Middle frontal gyrus (tissue), 1 donor: ENCODE measurements at regions not wholly inside any gene's neighbourhood (a gene's known extent, or its start where the extent isn't known, plus 50 kb on each side); places are given as distances from the start of the nearest gene placed in this dataset.
"Not testable (repeated sequence)": the region's sequence is repeated elsewhere in the genome, so short reads cannot be mapped to it uniquely, and the experiment has no call there.

Source experiments
- DNase-seq: peaks from one replicate; pipeline ENCODE4 v3.0.0-alpha.2; 2015; ENCODE audit warnings: low spot score; ENCODE audit errors: extremely low spot score

DNA sequence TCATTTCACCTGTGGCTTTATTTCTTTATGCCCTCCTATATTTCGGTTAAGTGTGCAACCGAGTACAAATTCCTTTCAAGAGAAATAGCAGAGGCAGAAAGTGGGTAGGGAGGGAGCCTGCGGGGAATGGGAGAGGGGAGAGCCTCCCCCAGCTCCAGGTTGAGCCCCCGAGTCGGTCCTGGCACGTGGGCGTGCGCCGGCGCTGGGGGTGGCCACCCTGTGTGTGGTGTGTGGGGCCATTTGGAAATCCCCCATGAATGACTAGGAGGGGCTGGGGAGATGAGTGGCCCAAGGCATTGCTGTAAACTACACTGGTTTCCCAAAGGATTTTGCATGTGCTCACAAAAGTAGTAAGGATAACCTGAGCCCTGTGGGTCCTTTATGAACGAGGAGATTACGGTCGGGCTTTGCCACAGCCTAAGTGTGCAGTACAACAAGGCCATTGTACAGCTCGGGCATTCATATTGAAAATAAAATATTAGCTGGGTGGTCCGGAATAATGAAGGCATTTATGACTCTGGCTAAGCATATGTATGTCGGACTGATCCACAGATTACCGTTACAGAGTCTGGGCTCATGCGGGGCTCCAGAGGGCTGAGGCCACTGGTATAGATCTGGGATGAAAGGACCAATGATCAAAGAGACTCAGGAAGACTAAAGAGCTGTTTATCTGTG, 84.5 kb upstream of the RALGAPA2 start:
- no peak for DNase-seq

DNA sequence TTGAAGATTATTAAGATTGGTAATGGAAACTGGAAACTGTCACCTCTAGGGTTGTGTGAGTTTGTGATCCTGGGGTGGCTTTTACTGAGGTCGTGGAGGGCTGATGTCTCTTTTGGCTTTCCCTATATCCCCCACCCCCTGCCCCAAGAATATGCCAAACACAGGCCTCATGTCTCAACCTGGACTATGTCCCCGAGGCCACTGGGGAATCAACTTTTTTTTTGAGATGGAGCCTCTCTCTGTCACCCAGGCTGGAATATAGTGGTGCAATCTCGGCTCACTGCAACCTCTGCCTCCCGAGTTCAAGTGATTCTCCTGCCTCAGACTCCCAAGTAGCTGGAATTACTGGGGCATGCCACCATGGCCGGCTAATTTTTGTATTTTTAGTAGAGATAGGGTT, 83.3 kb upstream of the RALGAPA2 start:
- DNase-seq = no peak

DNA sequence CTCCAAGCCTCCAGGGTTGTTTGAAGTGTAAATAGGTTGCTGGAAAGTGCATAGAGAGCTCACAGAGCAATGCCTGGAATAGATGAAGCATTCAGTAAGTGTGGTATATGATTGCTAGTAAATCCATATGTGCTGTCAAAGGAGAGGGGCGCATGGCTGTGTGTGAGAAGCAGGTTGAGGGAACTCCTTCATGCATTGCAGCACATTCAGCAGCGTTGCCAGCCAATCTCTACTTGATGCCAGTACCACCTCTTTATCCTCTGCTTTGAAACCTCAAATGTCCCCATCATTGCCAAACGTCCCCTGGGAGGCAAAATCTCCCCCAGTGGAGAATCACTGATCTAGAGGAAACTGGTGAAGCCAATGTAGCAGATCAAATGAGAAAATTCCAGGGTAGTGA, 82.7 kb upstream of the RALGAPA2 start:
- no peak for DNase-seq

DNA sequence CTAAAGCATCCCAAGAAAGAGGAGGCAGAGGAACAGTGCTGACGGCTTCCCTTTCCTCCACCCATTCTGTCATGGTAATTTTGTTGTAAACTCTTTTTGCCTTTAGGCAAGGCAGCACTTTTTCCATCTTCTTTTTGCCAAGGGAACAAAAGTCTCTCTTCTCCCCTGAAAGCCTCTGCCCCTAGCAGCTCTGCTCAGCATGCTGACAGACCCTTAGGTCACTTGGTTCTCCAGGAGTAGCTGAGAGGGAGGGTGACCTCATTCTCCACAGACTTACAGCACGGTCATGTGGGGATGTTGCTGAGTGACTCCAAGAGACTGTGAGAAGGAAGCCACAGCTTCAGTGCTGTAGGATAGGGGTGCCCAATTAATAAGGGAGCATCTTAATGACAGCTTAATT, 81.1 kb upstream of the RALGAPA2 start:
- no peak for DNase-seq

DNA sequence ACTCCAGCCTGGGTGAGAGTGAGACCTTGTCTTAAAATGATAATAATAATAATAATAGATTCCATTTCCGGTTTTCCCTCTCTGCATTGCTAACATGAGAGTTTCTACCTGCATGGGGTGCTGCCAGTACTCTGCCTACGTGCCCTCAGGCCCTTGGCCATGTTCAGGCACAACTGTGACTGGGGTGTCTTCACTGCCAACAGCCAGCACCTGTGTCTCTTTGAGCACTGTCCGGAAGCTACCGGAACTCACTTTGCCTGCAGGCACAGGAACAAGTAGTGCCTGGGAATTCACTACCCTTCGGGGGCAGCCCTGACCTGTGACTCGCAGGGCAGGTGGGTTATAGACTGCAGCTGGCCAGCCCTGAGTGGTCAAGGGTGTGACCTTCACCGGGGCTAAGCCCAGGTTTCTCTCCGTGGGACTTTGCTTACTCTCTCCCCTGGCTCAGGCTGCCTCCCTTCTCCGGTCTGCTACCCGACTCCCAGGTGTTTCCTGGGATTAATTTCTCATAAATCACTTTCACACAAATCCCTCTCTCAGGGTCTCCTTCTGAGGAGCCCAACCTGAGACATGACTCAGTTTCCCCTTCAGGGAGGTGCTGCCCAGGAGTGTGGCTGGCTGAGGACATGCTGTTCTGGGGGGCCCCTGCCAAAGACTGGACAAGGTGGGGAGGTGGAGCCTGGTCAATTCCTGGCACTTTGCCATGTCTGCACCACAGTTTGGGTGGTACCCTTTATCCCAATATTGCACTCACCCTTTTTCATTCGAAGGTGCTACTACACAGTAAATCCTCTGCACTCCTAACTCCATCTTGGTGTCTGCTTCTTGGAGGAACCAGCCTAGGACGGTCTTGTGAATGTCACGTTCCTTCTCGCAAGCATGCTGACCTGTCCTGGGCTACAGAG, 79.5 kb upstream of the RALGAPA2 start:
- DNase-seq = no peak

DNA sequence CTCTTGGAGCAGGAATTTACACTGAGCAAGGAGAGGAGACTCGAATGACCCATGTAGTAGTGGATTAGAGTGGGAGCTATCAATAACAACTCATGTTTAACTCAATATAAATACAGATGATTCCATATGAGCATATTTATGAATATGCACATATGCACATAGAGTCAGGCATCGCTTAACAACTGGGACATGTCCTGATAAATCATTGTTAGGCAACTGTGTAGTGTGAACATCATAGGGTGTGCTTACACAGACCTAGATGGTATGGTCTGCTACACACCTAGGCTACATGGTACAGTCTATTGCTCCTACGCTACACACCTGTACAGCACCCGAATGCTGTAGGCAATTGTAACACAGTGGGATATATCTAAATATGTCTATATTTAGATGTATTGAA, 75.9 kb upstream of the RALGAPA2 start:
- DNase-seq = no peak

DNA sequence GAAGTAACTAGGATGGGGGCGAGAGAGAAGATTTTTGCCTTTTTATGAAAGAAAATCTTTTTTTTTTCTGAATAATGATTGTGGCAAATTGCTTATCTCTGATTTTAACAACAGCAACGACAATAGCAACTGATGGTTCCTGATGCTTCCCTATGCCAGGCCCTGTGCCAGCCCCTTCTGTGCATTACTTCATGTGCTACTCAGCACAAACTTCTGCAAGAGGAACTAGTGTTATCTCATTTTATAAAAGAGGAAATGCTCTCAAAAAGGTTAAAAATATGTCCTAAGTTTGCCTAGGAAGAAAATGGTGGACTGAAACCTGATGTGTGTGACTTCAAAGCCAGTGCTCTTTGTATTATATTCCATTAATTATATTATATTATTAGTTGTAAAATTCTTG, 74.0 kb upstream of the RALGAPA2 start:
- no peak for DNase-seq

DNA sequence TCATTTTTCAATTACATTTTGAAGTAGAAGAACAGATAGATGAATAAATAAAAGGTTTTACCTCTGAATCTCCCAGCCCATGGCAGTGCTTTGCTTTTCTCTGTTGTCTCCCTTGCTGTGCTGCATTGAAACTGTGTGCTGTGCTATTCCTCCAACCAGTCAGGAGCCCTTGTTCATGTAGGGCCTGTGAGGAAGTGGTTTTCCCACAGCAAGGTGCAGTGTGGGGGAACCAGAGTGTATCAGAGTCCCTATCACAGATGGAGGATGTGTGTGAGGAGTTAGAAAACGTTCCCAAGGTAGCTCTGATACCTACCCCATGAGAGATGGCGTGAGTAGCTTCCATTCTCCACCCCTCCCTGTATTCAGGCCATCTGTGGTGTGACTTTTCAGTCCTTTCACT, 72.8 kb upstream of the RALGAPA2 start:
- no peak for DNase-seq

DNA sequence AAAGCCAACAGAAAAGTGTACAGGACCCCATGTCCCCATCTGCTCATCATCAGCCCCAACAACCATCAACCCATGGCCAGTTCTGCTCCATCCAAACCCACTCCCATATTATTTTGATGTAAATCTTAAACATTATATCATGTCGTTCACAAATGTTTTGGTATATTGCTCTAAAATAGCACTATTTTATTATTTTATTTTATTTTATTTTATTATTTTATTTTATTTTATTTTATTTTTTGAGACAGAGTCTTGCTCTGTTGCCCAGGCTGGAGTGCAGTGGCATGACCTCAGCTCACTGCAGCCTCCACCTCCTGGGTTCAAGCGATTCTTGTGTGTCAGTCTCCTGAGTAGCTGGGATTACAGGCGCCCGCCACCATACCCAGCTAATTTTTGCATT, 72.0 kb upstream of the RALGAPA2 start:
- DNase-seq = not testable (repeated sequence)

DNA sequence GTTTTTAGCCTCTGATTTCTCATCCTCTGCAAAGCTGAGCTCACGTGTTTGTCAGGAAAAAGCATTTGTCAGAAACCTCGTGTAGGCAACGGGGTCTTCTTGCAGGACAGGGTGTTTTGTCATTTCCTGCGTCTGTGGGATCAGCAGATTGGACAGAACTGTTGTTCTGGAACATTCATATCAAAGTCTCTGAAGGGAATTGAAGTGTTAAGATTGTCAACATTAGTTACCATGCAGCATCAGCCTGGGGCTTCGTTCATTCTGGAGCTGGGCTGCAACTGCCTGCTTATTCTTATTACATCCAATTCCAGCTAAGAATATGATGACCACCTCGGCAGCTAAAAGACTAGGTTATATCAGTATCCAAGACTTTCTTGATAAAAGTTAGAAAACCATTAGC, 71.0 kb upstream of the RALGAPA2 start:
- DNase-seq = no peak

DNA sequence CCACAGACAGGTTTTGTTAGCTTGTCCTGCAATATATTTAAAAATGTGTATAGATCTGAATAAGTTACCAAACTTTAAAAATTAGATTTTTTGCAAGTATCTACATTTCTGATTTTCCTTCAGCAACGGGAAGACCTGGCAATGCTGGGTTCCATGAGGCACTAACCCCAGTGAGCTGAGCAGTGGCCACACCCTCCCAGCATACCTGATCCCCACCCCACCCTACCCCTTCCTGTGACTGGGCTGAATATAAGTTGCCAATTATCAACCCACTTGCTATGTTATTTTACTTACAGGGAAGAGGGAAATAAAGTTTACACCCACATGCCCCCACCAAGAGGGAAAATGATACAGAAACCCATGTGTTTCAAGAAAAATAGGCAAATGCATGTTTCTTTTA, 70.3 kb upstream of the RALGAPA2 start:
- DNase-seq = no peak

DNA sequence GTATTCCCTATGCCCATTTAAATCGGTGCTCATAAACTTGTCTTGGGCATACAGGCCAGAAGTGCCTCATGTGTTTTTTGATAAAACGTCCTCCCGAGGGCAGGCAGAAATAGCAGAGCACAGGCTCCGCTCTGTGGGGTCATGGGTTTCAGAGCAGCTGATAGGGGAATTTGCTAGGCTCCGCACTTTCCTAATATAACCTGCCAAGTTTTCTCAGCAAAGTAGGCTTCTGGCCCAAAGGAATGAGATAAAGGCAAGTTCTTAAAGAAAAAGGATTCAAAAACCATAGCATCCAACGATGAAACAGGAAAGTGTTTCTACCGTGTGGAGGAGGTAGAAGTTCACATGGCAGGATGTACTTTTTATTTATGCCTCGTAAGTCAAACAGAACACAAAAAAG, 69.8 kb upstream of the RALGAPA2 start:
- DNase-seq = no peak

DNA sequence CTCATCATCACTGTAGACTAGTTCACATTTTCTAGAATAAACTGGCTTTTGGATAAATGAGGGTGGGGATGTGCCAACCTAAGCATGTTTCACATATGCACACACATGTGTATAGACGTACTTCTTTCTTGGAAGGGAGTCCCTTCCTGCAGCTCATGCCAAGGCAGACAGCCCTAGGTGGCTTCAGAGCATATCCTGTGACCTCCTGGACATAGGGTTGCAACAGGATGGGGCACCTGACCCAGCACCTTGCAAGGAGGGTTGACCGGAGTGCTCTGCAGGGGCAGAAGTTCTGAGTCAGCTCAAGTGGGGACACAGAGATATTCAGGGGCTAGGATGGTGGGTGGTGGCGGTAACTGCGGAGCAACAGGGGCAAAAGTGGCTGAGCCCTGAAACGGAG, 68.6 kb upstream of the RALGAPA2 start:
- DNase-seq = no peak

DNA sequence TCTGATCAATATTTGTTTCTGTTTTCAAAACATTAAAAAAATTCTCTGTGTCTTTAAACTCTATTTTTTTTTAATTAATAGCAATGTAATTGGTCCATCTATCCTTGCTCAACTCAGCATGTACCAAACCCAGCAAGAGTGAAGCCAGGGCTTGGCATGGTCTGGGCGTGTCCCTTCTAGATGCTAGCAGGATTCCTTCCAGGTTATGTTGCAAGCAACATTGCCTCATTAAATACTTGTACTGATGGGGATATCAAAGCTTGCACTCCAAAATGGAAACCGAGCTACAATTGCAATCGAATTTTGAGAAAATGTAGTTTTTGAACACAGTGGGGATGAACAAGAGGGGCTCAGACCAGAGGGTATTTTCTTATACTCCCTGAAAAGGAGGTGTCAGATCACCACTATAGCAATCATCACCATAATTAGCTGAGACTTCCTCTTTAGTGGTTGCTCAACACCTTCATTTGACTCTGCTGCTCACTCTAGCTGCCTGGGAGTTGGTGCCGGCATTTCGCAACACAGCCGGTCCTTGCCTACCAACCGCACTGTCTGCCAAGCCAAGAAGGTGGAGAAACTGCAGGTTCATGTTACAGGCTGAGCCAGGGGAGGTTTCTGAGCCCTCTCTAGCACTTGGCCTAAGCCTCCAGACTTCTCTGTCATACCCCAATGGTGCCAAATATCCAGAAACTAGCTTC, 67.8 kb upstream of the RALGAPA2 start:
- no peak for DNase-seq

DNA sequence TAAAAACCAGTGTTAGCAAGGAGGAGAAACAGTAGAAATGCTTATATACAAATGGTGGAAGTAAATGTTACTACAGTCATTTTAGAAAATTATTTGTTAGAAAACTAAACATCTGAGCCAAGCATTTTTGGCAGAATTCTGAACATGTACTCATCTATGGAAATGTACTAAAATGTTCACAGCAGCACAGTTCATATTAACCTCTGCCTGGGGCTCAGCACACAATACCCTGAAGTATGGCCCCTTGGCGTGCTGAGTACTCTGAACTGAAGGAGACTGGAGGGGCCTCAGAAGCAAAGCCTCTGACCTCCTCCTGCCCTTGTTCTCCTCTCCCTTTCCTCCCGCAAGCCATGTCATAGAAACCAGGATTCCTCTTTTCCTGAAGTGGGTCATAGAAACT, 66.2 kb upstream of the RALGAPA2 start:
- no peak for DNase-seq

DNA sequence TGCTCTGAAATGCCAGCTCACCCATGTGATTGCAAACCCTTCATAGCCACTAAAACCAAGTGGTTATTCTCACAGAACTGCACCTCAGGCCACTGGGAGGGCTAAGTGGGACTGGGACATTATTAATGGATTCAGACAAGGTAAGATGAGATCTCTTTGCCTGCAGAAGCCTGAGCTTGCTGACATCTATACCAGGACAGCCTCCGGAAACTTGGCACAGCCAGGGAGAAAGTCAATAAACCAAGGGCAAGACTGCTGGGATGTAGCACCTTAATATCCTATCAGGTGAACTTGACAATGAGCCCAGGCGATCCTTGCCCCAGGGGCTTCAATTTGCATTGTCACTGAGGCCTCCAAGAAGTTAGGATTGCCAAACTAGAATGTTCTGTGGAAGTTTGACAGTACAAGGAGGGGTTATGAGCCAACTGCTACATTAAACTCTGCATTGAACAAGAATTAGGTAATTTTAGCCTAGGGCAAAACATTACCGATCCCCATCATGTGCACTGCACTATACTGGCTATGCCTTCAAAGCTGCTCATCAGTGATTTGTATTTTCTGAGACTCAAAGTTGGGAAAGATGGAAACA, 60.1 kb upstream of the RALGAPA2 start:
- no peak for DNase-seq

DNA sequence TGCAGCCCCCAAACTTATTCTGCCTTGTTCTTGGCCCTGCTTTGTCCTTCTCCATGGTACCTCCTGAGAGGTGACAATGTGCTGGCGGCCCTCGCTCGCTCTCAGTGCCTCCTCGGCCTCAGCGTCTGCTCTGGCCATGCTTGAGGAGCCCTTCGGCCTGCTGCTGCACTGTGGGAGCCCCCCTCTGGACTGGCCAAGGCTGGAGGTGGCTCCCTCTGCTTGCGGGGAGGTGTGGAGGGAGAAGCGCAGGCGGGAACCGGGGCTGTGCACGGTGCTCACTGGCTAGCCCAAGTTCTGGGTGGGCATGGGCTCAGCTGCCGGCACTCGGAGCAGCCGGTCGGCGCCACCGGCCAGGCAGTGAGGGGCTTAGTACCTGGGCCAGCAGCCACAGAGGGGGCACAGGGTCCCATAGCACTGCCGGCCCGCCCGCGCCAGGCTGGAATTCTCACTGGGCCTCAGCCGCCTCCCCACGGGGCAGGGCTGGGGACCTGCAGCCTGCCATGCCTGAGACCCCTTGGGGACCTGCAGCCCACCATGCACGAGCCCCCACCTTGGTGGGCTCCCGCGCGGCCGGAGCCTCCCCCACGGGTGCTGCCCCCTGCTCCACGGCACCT, 55.9 kb upstream of the RALGAPA2 start:
- no peak for DNase-seq

DNA sequence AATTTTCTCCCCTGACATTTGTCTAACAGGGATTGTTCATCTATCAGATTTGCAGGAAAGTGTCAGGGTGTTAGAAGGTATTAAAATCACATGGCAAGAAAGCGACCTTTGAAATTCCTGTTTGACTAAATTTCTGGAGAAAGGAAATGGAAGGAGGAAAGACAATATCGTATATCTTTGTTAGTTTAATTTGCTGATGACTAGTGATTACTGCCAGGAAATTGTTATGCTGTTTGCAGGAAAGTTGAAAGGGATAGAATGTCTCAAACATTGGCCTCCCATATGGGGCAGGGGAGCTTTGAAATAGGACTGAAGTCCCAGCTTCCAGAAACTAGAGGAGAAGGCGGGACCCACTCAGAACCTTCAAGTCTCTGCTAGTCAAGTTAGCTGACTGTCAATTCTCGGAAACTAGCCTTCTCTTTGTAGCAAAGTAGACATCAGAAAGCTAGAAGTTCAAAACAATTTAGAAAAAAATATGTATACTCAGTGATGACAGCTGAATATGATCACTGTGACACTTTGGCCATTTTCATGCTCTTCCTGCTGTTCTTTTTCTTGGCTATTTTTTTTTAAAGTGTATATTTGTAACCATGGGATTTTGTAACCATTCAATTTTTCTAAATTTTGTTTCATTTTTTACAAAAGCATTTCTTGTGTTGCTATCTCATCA, 53.4 kb upstream of the RALGAPA2 start:
- no peak for DNase-seq

DNA sequence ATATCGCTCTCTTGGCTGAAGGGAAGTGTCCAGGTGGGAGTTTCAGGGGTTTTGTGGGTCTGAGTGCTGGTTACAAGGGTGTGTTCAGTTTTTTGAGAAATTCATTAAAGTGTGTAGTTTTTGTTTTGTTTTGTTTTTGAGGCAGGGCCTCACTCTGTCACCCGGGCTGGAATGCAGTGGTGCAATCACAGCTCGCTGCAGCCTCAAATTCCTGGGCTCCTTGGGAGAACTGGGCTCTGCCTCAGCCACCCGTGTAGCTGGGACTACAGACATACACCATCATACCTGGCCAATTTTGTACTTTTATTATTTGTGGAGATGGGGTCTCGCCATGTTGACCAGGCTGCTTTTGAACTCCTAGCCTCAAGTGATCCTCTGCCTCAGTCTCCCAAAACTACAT, 51.2 kb upstream of the RALGAPA2 start:
- DNase-seq = no peak
